AG09309 (cell line): ENCODE measurements at regions not wholly inside any gene's neighbourhood (a gene's known extent, or its start where the extent isn't known, plus 50 kb on each side); places are given as distances from the start of the nearest gene placed in this dataset.
"Not testable (repeated sequence)": the region's sequence is repeated elsewhere in the genome, so short reads cannot be mapped to it uniquely, and the experiment has no call there.

Source experiments
- DNase-seq: peaks from one replicate; pipeline ENCODE4 v3.0.0-alpha.2; 2010; ENCODE audit warnings: low read depth
- H3K4me3 ChIP-seq: 2 replicates; pipeline ENCODE4 v1.5.1; 2011; ENCODE audit warnings: mild to moderate bottlenecking, low read depth, low read length, moderate library complexity; ENCODE audit not compliant: control insufficient read depth
- CTCF ChIP-seq: IDR thresholded peaks from 2 replicates; pipeline ENCODE4 v1.5.1; 2011; ENCODE audit warnings: mild to moderate bottlenecking, low read depth, low read length, inconsistent platforms; ENCODE audit not compliant: insufficient read depth, control insufficient read depth; ENCODE audit errors: missing control alignments

GRCh38 chr1:68918563-68918962 is 421.7 kb upstream of the DEPDC1 start:
- H3K4me3 ChIP-seq = no peak overlapping the region
- no peak for TF ChIP-seq CTCF
- no peak for DNase-seq

DNA sequence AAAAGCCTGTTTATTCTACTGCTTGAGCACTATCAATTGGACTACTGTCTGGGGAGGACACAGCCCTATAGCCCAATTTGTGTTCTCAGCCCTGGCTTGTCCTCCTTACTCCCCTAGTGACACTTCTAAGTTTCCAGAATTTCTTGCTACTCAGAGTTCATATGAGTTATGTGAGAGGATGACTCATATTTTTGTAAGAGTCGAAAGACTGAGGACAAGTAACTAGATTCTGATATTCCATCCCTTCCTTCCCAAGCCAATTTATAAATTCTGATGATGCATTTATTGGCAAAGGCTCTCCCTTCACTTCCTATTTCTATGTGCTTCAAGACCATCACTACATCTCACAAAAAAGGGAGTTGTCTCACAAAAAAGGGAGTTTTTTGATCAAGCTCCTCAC is 422.2 kb upstream of the DEPDC1 start:
- H3K4me3 ChIP-seq = no peak overlapping the region
- no peak for TF ChIP-seq CTCF
- no peak for DNase-seq

DNA sequence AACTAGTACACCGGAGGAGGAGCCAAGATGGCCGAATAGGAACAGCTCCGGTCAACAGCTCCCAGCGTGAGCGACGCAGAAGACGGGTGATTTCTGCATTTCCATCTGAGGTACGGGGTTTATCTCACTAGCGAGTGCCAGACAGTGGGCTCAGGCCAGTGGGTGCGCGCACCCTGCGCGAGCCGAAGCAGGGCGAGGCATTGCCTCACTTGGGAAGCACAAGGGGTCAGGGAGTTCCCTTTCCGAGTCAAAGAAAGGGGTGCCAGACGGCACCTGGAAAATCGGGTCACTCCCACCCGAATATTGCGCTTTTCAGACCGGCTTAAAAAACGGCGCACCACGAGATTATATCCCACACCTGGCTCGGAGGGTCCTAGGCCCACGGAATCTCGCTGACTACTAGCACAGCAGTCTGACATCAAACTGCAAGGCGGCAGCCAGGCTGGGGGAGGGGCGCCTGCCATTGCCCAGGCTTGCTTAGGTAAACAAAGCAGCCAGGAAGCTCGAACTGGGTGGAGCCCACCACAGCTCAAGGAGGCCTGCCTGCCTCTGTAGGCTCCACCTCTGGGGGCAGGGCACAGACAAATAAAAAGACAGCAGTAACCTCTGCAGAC is 426.7 kb upstream of the DEPDC1 start:
- H3K4me3 ChIP-seq, DNase-seq: not testable (repeated sequence)

- H3K4me3 ChIP-seq = no peak overlapping the region
- no peak for TF ChIP-seq CTCF
These were observed 433.2 kb upstream of the DEPDC1 start for GRCh38 chr1:68930101-68930500.

DNA sequence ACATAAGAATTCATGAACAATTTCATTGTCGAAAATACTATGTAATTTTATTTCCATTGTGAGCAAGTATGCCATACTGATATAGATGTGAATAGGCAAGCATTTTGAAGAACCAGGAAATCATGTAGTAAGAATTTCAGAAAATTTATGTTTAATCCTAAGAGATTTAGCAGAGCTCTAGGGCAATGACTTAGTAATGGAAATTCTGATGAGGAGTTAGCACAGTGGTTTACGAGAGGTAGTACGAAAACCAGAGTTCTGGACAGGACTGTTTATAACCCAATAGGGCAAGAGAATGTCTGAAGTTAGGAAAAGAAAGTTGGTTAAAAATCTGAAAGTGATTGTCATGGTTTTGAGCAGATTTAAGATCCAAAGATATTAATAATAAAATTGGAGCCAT is 439.6 kb upstream of the DEPDC1 start:
- DNase-seq = no peak
- no peak for TF ChIP-seq CTCF
- no peak overlapping the region for H3K4me3 ChIP-seq

More at GRCh38 chr1:68930101-68930500, 433.2 kb upstream of the DEPDC1 start:
- DNase-seq = no peak

DNA sequence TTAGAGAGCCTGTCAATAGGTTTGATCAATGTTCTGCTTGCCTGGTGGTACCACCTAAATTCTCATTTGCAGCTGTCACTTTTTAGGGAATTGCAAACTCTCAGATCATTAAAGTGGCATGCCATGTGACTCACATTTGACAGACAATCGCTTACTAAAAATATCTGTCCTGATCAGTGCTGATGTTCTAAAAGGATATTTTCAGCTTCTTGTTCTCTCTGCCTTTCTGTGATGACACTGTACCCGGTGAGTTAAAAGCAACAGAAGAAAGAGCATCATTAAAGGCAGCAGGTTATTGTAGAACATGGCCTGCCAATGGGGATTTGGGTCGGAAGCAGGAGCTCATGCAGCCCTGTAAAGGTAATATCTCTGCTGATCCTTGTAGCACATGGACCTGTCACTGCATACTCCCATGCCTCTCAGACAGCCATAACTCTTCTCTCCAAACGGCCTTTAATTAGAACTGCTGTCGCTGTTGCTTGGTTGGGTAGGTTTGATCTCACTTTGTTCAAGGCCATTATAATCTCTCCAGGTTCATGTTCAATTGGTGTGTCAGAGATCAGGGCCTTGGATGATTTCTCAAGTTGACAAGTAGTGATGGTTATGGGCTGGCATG is 441.3 kb upstream of the DEPDC1 start:
- DNase-seq = no peak

DNA sequence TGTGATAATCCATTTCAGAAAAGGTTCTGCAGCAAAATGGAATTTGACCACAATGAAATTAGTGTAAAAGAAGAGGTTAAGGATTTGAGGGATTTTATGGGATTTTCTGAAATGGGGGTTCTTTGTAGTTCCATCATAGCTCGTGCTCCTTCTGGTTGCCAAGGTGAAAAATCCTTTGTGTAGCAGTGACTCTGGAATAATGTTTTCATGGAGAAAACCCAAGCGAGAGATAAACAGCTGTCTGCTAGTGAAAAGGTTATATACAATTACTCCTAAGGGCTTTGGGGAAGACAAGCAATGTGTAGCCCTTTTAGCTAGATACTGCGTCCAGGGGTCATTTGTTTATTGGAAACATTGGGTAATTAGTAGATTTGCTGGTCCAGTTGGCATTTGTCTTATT is 453.2 kb upstream of the DEPDC1 start:
- no peak for DNase-seq
- TF ChIP-seq CTCF = no peak
- H3K4me3 ChIP-seq = no peak overlapping the region

More for the DNA sequence above, 441.3 kb upstream of the DEPDC1 start:
- no peak for TF ChIP-seq CTCF
- no peak overlapping the region for H3K4me3 ChIP-seq
